GM12872 (cell line): ENCODE measurements at regions not wholly inside any gene's neighbourhood (a gene's known extent, or its start where the extent isn't known, plus 50 kb on each side); places are given as distances from the start of the nearest gene placed in this dataset.

Experiments used
- TF ChIP-seq, protein P1 (sequence below): IDR thresholded peaks from 3 replicates; pipeline ENCODE4 v1.5.1; 2011; ENCODE audit warnings: low read depth, mild to moderate bottlenecking, low read length, moderate library complexity; ENCODE audit not compliant: insufficient read depth

GRCh38 chr16:65751622-65752521 lies 614.6 kb upstream of the CDH5 start:
- TF ChIP-seq, protein P1, sequence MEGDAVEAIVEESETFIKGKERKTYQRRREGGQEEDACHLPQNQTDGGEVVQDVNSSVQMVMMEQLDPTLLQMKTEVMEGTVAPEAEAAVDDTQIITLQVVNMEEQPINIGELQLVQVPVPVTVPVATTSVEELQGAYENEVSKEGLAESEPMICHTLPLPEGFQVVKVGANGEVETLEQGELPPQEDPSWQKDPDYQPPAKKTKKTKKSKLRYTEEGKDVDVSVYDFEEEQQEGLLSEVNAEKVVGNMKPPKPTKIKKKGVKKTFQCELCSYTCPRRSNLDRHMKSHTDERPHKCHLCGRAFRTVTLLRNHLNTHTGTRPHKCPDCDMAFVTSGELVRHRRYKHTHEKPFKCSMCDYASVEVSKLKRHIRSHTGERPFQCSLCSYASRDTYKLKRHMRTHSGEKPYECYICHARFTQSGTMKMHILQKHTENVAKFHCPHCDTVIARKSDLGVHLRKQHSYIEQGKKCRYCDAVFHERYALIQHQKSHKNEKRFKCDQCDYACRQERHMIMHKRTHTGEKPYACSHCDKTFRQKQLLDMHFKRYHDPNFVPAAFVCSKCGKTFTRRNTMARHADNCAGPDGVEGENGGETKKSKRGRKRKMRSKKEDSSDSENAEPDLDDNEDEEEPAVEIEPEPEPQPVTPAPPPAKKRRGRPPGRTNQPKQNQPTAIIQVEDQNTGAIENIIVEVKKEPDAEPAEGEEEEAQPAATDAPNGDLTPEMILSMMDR: no peak

GRCh38 chr16:65749506-65749905 lies 617.0 kb upstream of the CDH5 start:
- TF ChIP-seq, protein P1: no peak

DNA sequence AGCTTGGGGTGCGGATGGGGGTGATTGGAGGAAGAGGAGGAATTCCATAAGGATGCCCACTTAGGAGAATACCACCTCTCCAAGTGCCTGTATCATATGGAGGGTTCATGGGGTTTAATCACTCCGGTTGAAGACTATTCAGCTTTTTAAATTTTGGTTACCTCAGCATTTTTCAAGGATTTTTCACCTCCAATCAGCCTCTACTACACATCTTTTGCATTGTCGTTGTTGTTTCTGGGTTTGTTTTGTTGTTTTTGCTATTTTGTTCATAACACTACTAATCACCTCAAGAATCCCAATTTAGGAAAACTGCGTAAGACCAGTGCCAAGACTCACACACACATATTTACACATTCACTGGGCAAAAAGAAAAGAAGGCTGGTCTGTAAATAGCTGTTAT lies 619.5 kb upstream of the CDH5 start:
- TF ChIP-seq, protein P1: no peak

DNA sequence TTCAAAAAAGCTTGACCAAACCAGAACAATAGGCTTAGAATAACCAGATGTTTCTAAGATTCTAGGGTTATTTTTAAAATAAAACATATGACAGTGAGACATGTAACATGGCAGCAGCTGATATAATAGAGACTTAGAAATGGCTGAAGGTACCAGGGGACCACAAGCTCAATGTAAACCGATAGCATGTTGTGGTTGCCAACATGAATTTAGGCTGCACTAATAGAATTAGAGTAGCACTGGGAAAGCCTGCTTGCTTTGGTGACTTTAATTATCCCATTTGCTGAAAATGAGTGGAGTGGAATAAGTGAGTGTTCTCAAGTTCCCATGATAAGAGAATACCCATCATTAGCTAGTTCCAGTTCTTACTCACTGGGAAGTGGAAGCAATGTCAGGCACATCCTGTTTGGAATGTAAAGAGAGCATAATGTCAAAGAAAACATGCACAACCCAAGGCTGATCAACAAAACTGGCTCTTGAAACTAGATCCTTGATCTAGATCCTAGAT lies 621.2 kb upstream of the CDH5 start:
- TF ChIP-seq, protein P1: no peak

DNA sequence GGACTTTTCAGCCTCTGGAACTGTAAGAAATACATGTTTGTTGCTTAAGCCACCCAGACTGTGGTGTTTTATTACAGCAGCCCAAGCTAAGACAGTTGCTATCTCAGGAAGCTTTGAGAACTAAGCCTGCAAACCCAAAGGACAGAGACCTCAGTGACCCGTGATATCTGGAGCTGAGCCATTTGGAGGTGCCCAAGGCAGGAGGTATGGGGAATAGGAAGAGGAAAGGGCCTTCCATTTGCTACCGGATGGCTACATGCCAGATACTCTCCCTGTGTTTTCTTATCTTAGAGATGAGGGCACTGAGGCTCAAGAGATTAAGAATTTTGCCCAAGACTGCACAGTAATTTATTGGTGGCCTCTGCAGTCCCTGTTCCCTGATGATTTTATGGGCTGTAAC lies 622.1 kb upstream of the CDH5 start:
- TF ChIP-seq, protein P1: no peak

- TF ChIP-seq, protein P1: no peak
These were observed 621.7 kb upstream of the CDH11 start for GRCh38 chr16:65743558-65743957.

GRCh38 chr16:65740711-65741110 lies 618.8 kb upstream of the CDH11 start:
- TF ChIP-seq, protein P1: no peak
